OCI-LY1 (cell line): ENCODE measurements at regions not wholly inside any gene's neighbourhood (a gene's known extent, or its start where the extent isn't known, plus 50 kb on each side); places are given as distances from the start of the nearest gene placed in this dataset.

Source experiments
- H2AFZ ChIP-seq: fragments of 200-600 bp; sonication (generic), shearing (Covaris generic); 2 replicates; pipeline ENCODE4 v1.6.0; 2014; ENCODE audit warnings: antibody characterized with exemption, mild to moderate bottlenecking, low read length
- H3F3A ChIP-seq: fragments of 200-600 bp; sonication (generic), shearing (Covaris generic); 2 replicates; pipeline ENCODE4 v1.6.0; 2014; ENCODE audit warnings: mild to moderate bottlenecking, antibody characterized with exemption, low read length, moderate library complexity; ENCODE audit not compliant: insufficient read depth
- H3K27ac ChIP-seq: fragments of 200-600 bp; sonication (generic); 2 replicates; pipeline ENCODE4 v1.5.1; 2014; ENCODE audit warnings: low read length, mixed run types, mild to moderate bottlenecking, low read depth; ENCODE audit not compliant: poor library complexity, severe bottlenecking
- H3K27me3 ChIP-seq: fragments of 200-600 bp; sonication (generic); 2 replicates; pipeline ENCODE4 v1.6.0; 2014; ENCODE audit warnings: antibody characterized with exemption, mild to moderate bottlenecking, low read length, moderate library complexity; ENCODE audit not compliant: insufficient read depth
- H3K36me3 ChIP-seq: fragments of 200-600 bp; sonication (generic); 2 replicates; pipeline ENCODE4 v1.6.1; 2014; ENCODE audit warnings: mild to moderate bottlenecking, antibody characterized with exemption, low read length, moderate library complexity, mixed read lengths; ENCODE audit not compliant: insufficient read depth
- H3K4me1 ChIP-seq: fragments of 200-600 bp; sonication (generic); 2 replicates; pipeline ENCODE4 v1.5.1; 2014; ENCODE audit warnings: mild to moderate bottlenecking, low read length, moderate library complexity; ENCODE audit not compliant: insufficient read depth, severe bottlenecking
- H3K4me2 ChIP-seq: fragments of 200-600 bp; sonication (generic), shearing (Covaris generic); 2 replicates; pipeline ENCODE4 v1.6.1; 2014; ENCODE audit warnings: low read length
- H3K4me3 ChIP-seq: fragments of 200-600 bp; sonication (generic); 2 replicates; pipeline ENCODE4 v1.5.1; 2014; ENCODE audit warnings: low read length, low read depth, mild to moderate bottlenecking, mixed read lengths; ENCODE audit not compliant: poor library complexity, severe bottlenecking
- H3K79me2 ChIP-seq: fragments of 200-600 bp; shearing (Covaris generic); 2 replicates; pipeline ENCODE4 v1.6.1; 2016; ENCODE audit warnings: mixed run types, low read length, mixed read lengths; ENCODE audit not compliant: insufficient read depth
- H3K9ac ChIP-seq: fragments of 200-600 bp; sonication (generic), shearing (Covaris generic); 2 replicates; pipeline ENCODE4 v1.6.1; 2014; ENCODE audit warnings: mild to moderate bottlenecking, low read length, mixed read lengths
- H3K9me2 ChIP-seq: fragments of 200-600 bp; sonication (generic), shearing (Covaris generic); 2 replicates; pipeline ENCODE4 v1.6.1; 2014; ENCODE audit warnings: low read depth, mild to moderate bottlenecking, low read length, mixed read lengths
- H3K9me3 ChIP-seq: fragments of 200-600 bp; shearing (Covaris generic); 2 replicates; pipeline ENCODE4 v1.6.1; 2014; ENCODE audit warnings: low read length, mixed read lengths
- H4K20me1 ChIP-seq: fragments of 200-600 bp; sonication (generic), shearing (Covaris generic); 2 replicates; pipeline ENCODE4 v1.6.0; 2016; ENCODE audit warnings: mild to moderate bottlenecking, low read length; ENCODE audit not compliant: insufficient read depth
- CTCF ChIP-seq: fragments of 200-600 bp; sonication (generic), shearing (Covaris generic); IDR thresholded peaks from 2 replicates; pipeline ENCODE4 v1.5.1; 2017; ENCODE audit warnings: mild to moderate bottlenecking, antibody characterized with exemption, low read length, moderate library complexity, mixed read lengths
- EZH2 ChIP-seq: fragments of 200-600 bp; sonication (generic), shearing (Covaris generic); IDR thresholded peaks from 2 replicates; pipeline ENCODE4 v1.8.0; 2017; ENCODE audit warnings: borderline replicate concordance, mixed run types, mild to moderate bottlenecking, antibody characterized with exemption, low read length, moderate library complexity, mixed read lengths

GRCh38 chr2:222799262-222799918 is 61.4 kb upstream of the ACSL3 start:
- Histone ChIP-seq H3K9me3 (no peaks in the 10 kb centered on the region), H3F3A (no peaks in the 10 kb centered on the region), H3K4me1 (peaks cover 28% of the 10 kb centered on the region), H2AFZ (no peak overlapping the region), H3K27me3 (no peaks in the 10 kb centered on the region), H3K9me2 (no peaks in the 10 kb centered on the region), H3K27ac (no peak overlapping the region), H3K4me3 (no peak overlapping the region), H3K36me3 (no peaks in the 10 kb centered on the region), H3K79me2 (no peaks in the 10 kb centered on the region), H4K20me1 (no peaks in the 10 kb centered on the region), H3K9ac (no peak overlapping the region), H3K4me2 (no peak overlapping the region)
- no peak for TF ChIP-seq EZH2
- no peak for TF ChIP-seq CTCF

DNA sequence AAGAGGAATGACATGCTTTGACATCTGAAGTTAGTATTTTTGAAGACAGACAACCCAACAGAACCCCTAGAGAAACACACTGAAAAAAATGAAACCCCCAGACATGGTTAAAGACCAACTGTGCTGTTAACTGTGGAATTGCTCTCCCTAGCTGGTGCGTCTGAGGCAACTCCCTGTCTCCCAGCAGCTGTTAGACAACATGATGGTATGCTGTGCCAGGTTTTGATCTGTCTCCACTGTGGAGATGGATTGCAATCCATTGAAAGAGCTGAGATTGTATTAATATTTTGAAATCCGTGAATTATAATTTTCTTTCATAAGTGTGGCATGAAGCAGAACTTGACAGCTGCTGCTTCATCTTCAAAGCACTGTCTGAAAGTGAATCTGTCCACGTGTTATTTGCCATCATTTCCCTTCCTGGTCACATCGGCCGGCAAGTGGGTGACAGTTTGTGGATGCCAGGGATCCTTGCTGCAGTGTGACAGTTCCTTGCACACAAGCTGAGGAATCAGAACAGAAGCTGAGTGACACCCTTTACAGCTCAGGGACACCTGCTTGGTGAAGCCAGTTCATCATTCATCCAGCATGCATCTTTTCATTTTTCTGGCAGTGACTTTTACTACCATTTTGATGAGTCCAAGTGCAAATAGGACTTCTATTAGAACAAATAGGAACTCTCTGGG is 58.2 kb upstream of the ACSL3 start:
- no peaks in the 10 kb centered on the region for H3K27me3 ChIP-seq
- H3K36me3 ChIP-seq: no peaks in the 10 kb centered on the region
- no peaks in the 10 kb centered on the region for H3K79me2 ChIP-seq
- no peak overlapping the region for H2AFZ ChIP-seq
- TF ChIP-seq EZH2 (no peak), CTCF (no peak)
- no peak overlapping the region for H3K27ac ChIP-seq
- H3F3A ChIP-seq: no peaks in the 10 kb centered on the region
- no peak overlapping the region for H3K9ac ChIP-seq
- no peaks in the 10 kb centered on the region; the same call in 1 of the 2 replicates for H3K9me2 ChIP-seq
- H3K4me2 ChIP-seq: no peak overlapping the region
- no peak overlapping the region for H3K4me3 ChIP-seq
- H3K4me1 ChIP-seq: no peaks in the 10 kb centered on the region
- H4K20me1 ChIP-seq: no peaks in the 10 kb centered on the region
- no peaks in the 10 kb centered on the region for H3K9me3 ChIP-seq

DNA sequence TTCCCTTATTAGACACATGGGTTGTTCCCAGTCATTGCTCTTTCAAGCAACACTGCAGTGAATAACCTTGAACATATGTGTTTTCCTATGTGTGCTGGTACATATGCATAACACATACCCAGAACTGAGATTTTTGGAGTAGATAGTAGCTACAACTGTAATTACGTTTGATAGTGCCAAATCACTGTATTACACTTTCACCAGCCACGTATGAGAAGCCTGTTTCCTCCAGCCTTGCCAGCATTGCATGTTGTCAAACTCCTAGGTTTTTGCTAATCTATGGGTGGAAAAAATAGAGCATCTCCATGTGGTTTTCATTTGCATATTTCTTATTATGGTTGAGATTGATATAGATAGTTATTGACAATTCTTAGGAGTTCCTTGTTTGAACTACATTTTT is 56.5 kb upstream of the ACSL3 start:
- Histone ChIP-seq H3K9me3 (no peaks in the 10 kb centered on the region), H3K4me2 (no peak overlapping the region), H2AFZ (no peak overlapping the region), H3K36me3 (no peaks in the 10 kb centered on the region), H3K4me3 (no peak overlapping the region), H3K9ac (no peak overlapping the region), H3K79me2 (no peaks in the 10 kb centered on the region), H3K27me3 (no peaks in the 10 kb centered on the region), H3K9me2 (no peaks in the 10 kb centered on the region; the same call in 1 of the 2 replicates), H3K27ac (no peak overlapping the region), H3F3A (no peaks in the 10 kb centered on the region), H4K20me1 (no peaks in the 10 kb centered on the region), H3K4me1 (no peaks in the 10 kb centered on the region)
- TF ChIP-seq CTCF: no peak
- no peak for TF ChIP-seq EZH2
